DMS53 (cell line): ENCODE measurements at regions not wholly inside any gene's neighbourhood (a gene's known extent, or its start where the extent isn't known, plus 50 kb on each side); places are given as distances from the start of the nearest gene placed in this dataset.

ENCODE experiments used
- DNase-seq: peaks from one replicate; lab custom pipeline; 2025; lab: John Stamatoyannopoulos, UW

DNA sequence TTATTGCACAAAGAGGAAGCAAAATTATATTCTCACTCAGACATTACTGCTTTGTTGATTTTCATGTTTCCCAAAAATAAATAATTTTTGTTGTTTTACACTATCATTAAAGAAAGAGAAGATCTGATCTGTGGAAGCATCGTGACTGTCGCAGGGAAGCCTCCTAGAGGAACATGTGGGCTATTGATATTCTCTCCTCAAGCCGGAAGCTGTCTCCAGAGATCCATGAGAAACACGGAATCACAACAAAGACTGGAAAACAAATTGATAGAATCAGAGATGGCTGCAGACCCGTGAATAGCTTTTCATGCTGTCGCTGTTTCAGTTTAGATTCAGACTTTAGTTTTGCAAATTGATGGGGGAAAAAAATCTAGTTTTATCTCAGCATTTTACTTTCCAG lies 235.2 kb upstream of the TMPO start:
- no peak for DNase-seq

DNA sequence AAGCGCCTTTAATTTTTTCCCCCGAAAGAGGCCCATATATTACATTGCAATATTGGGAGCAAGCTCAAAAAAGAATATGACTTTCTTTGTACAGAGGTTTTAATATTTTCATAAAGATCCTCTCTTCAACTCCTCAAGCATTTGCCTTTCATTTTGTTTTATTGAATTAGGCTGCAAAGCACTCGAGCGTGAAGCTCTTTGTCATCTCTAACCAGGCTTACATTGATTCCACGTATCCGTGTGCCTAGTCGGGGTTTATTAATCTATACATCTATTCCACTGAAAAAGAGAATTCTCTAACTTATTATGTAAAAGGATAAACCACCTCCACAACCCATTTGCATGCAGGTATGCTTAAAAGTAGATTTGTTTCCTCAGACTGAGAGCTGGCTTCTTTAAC lies 234.8 kb upstream of the TMPO start:
- no peak for DNase-seq

DNA sequence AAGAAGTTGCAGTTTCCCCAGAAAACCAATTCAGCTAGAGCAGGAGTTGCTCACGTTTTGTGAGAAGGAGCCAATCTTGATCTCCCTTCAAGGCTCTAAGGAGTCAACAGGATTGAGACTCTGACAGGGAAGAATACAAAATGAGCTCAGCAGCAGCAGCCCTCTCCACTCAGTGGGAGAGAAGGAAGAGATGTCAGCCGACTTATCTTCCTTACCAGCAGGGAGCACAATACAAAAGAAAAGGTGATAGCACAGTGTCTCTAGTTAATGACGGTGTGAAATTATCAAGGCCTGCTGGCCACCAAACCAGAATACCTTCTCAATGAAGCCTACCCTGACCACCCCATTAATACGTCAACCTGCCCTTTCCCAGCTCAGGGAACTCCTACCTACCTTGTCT lies 223.6 kb upstream of the TMPO start:
- no peak for DNase-seq

DNA sequence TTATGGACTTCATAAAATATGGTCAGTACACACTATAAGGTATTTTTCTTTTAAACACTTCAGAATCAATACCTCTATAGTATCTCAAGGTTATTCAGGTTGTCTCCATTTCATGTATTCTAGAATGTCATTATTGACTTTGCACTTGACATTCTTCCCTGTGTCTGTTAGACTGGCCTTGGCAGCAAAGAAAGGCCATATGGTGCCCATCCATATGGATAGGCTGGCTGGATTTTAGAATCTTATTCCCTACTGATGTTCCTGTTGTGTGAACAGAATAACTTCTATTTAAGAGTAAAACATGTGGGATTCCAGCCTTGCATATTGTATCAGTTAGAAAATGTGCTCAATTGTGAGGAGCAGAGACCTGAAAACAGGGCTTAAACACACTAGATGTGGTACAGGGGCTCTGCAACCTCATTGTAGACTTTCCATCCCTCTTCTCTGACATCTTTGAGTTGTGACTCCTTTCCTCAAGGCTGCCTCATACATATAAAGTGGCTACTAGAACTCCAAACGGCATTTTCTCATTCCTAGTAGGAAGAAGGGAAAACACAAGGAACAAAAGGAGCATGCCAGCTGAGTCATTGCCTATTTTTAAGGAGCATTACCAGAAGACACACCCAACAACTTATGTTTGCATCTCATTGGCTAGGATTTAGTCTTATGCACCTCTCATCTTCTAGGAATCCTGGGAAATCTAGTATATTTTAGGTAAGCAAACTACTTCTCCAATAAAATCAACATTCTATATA lies 221.2 kb upstream of the TMPO start:
- DNase-seq, result peak; percentile 71

DNA sequence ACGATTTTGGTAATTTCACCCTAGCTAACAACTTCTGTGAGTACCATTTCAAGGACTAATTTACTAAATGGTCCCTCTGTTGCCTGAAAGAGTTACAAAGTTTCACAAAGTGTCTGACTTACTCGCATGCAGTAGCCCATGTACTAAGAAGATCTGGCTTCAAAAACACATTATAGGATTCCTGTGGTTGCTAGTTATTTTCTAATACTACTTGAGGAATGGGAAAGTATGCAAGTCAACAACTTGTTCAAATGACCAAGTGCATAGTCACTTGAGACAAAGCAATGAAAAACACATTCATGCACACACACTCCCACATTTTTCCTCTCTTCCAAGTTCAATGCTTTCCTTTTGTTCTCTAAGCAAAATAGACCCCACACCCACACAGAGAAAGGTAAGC lies 219.7 kb upstream of the TMPO start:
- DNase-seq, result no peak

DNA sequence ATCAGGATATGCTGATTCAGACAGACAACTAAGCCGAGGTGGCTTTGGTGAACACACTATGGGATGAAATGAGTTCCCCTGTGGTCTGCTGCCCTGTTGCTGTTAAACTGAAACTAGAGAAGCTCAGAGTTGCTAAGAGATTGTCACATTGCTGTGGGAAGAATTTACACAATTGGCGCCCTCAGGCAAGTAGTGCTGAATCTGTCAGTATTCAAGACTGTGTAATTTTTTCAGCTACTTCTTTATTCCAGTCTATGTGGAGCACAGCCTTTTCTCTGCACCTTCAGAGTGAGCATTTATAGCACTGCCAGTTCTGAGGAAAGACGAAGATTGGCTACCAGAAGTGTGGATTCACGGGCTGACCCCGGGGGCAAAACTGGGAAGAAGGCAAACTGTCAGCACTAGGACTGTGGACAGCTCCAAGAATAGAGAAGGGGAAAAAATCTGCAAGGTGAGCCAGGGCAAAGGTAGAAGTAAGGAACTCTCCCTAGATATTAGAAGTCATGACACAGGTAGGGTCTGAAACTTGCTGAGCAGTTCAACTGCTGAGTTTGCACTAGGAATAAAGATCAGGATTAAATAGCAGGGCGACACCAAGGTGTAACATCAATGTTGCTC lies 218.8 kb upstream of the TMPO start:
- DNase-seq, result peak; percentile 17

DNA sequence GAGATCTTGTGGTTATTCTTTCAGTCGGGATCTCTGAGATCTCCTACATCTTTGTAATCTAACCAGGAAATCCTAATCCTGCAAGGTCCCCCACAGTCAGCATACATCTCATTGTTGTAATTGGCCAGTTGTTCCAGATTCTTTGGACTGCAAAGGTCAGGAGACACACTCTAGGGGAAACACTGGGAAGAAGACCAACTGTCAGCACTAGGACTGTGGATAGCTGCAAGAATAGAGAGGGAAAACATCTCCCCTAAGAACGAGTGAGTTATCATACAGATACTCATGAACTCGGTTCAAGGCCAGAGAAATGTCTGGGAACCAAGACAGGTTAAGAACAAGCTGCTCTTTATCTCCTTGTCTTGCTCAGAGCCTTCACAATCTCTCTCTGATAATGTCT lies 217.9 kb upstream of the TMPO start:
- DNase-seq, result no peak

DNA sequence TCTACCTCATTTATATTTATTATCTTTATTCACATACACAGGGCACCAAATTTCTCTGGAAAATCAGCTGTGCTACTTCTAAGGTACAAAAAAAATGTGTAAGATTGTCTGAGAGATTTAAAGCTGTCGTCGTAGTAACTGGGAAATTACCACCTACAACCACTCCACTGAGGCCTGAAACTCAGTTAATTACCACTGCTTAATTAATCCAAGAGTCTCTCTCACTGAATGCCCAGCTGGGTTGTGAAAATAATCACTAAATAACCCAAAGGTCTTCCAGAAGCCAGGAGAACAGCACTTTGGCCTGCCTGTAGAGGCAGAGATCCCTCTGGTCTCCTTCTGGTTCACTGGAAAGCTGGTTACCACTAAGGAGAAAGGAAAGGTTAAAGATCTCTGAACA lies 207.2 kb upstream of the TMPO start:
- no peak for DNase-seq

DNA sequence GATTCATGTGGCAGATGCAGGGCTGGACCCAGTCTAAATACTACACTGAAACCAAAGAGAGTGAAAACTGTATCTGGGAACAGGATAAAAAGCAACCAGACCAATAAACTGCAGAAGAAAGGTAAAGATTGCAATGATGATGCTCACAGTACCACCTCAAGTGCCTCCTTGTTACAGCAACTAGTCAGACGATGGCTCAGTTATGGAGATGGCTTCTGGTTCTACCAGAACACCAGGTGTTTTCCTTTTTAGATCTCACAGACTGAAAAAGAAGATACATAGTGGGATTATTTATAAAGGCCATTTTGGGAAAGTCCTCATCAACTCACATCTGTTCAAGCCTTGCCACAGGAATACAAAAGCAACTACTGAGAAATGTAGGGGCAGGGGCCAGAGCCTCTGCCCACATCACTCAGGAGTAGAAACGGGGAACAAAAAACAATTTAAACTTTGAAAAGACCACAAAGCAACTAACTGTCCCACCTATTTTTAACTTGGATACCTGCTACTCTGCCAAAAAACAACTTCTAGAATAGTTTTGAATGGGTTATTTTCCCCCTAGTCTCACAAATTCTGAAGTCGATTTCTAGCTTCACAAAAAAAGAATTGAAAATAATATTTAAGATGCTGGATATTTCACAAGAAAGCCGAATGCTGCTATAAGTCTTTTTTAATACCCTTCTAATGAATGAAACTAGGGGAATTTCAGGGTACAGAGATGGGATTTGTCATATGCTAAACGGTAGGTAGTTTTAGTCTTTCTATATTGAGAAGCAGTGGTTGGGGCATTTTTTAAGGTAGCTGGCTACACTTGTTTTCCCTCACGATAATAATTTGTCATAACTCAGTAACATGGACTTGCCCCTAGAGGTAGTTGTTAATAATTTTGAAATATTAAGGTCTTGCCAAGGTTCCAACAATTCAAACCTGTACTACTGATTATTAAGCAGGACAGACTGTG lies 197.2 kb upstream of the TMPO start:
- DNase-seq, result no peak

DNA sequence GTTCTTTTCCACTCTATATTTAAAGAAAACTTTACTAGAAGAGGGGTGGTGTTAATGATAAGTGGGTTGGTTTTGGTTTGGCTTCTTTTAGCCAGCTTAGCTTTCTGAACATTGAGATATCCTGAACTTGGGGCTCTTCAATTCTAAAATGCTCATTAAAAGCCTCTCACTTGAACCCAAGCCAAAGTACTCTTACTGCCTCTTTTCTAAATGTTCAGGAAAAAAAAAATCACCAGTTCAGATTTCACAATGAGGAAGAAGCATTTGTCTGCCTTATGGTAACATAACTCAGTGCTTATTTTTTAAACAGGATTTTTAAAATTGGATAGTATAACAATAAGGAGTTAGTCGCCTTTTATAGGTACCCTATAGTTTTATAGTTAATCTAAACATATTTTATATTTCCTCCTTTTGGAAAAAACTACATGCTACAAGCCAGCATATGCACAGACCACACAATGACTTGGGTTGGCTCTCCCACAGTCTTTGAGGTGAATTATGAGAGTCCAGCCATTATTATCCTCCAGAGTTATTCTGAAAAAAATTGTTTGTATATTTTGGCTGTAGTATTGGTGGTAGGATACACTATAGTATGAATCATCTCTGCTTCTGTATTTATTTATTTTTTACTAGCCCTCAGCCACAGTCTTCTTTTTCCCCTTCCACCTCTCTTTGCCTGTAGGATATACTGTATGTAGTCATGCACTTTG lies 195.5 kb upstream of the TMPO start:
- DNase-seq, result no peak

DNA sequence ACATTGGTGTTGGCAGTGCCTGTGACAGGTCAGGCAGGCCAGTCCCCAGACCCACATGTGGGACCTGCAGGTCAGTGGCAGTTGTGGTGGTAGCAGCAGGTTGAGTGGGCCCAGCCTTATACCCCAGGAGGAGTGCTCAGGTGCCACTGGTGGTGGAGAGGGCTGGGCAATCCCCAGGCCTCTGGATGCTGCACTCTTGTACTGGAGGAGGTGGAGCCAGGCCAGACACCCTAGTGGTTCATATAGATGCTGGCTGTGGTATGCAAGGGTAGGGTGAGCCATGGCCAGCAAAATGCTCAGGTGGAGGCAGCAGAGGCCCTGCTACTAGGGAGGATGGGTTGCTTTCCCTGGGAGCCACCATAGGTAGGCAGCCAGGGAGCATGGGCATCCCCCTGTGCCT lies 190.4 kb upstream of the TMPO start:
- DNase-seq, result no peak

DNA sequence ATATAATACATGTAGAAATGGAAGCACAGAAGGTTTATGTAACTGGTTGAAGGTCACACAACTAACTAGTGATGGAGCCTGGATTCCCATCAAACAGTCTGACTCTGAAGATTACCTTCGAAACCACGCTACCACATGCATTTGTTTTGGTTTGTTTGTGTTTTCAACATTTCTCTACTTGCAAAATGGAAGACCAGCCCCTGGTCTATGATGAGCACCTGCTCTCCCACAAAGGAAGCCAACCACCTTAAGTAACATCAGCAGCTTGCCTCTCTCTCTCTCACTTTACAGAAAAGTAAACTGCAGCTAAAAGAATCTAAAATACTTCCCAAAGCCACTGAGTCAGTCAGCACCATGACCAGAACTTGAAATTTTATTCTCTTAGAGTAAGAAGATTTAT lies 186.9 kb upstream of the TMPO start:
- DNase-seq, result no peak

DNA sequence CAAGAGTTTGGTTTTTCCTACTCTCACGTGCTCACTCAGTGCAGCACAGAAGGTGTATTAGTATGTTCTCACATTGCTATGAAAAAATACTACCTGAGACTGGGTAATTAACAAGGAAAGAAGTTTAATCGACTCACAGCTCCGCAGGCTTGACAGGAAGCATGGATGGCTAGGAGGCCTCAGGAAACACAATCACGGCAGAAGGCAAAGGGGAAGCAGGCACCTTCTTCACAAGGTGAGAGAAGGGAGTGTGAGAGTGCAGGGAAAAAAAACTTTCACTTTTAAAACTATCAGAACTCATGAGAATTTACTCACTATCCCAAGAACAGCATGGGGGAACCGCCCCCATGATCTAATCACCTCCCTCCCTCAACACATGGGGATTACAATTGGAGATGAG lies 185.8 kb upstream of the TMPO start:
- DNase-seq, result no peak

DNA sequence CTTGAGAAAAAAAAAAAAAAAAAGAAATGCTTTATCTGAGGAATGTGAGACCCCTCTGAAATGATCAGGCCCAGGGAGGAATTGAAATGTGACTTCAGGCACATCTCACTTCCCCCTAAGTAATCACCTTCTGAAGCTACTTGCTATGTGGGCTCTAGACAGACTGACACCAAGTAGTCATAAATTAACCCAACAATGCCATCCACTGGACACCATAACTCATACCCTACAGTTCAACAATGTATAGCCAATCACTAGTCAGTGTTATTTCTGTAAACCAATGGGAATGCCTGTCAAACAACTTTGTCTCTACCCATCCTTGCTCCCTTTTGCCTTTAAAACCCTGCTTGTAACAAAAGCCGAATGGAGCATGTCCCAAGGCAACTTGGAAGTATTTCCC lies 182.7 kb upstream of the TMPO start:
- DNase-seq, result peak; percentile 50

DNA sequence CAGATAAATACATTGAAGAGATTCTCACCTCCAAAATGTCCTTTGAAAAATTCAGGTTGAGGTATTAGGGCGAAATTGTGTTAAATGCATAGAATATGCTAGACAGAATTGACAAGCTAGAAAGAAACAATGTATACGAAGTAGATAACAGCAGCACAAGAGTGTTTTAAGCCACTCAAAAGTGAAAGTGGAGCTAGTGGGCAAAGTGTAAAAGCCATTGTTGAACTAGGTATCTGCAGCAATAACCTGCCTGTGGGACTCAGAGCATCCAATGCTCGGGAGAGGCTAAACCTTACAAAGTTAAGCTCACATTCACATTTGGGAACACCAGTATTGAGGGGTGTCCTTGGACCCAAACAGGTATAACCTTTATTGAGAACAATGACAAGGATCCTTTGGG lies 180.6 kb upstream of the TMPO start:
- DNase-seq, result no peak

DNA sequence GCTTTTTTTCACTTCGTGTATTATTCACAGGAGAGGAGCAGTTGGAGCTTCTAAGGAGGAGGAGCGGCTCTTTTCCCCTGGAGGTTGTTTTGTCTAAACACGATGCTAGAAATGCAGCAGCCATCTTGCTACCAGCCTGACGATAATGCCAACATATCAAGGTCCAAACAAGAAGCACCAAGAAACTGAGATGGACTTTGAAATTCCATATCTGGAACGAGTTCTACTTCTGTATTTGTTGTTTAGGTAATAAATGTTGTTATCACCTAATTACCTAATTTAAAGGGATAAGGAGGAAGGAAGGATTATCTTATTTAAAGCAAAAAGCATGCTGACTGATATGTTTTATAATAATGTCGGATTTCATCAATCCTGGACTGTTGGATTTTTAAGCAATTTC lies 174.4 kb upstream of the TMPO start:
- no peak for DNase-seq

DNA sequence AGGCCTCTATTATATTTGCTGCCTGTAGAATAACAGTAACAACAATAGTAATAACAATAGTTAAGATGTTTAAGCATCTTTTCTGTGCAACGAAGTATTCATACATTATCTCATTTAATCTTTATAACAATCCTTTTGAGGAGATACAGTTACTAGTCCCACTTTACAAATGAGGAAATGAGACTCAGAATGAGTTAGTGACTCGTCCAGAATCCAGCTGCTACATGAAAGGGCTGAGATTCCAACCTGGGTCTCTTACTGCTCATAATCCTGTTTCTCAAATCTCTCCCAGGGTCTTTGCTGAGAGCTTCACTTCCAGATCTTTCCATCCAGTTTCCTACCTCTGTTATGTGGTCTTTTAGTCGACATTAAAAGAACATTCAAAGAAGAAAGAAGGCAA lies 173.7 kb upstream of the TMPO start:
- no peak for DNase-seq

DNA sequence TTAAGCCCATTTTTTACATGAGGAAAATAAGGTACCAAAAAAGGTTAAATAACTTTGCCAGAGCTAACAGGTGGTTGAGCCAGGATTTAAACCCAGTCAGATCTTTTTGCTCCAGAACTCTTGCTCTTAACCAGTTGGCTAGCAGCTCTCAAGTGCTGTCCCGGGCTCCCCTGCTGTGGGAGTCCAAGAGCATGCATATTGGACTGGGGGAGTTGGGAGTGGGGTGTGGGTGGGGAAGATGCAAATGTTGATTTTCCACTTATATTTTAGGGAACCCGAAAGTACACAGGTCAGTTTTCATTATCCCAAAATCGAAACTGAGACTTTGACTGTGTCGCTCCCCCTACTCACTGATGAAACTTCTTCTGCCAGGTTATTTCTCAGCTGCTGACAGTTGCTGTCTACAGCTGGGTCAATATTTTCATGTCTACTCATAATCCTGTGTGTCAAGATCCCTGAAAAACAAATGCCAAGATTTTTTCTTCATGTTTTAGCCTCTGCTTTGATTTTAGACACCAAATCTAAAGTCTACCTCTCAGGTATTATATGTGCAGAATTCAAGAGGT lies 172.3 kb upstream of the TMPO start:
- DNase-seq, result no peak

DNA sequence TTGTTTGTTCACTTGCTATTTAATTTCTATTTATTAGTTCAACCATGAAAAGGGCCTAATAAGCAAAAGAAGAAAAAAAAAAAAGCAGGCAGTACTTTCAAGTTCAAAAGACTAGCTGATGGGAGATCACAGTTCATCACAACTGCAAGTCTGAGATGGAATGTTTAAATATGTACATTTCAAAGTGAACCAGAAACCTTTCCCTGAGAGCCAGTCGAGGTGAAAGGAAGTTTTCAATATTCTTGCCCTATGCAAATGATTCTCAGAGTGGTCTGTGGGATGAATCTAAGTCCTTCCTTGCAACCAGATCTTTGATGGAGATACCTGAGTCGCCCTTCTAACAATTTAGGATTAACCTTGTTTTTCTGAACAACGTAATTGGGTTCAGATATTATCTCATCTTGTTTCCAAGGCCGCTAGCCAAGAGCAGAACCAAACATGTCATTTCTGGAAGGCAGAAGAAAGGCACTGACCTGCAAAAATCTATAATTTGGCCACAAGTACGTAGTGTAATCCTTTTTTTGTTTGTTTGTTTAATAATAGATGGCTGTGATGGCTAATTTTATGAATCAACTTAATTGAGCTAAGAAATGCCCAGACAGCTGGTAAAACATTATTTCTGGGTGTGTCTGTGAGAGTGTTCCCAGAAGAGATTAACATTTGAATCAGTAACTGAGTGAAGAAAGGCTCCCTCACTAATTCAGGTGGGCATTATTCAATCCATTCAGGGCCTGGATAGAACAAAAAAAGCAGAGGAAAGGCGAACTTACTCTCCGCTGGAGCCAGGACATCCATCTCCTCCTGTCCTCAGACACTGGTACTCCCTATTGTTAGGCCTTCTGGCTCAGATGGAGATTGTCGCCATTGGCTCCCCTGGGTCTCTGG lies 171.1 kb upstream of the TMPO start:
- DNase-seq, result no peak

DNA sequence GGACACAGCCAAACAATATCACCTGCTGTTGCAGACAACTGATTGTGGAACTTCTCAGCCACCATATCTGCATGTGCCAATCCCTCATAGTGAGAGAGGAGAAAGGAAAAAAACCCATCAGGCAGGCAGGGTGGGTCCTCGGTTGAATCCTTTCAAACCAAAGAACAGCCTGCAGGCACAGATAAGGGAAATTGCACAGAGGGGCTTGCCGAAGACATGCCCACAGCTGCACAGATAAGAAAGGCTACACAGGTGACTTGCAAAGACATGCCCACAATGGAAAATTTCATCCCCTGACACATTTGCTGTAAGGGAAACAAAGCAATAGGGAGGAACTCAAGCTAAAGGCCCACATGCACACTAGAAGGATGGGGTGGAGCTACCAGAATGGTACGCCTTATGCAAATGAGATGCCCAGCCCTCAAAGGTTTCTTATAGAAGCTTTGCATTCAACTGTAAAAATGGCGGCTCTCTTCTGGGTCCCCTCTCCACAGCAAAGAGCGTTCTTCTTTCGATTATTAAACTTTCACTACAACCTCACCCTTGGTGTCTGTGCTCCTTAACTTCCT lies 170.0 kb upstream of the TMPO start:
- DNase-seq, result no peak

DNA sequence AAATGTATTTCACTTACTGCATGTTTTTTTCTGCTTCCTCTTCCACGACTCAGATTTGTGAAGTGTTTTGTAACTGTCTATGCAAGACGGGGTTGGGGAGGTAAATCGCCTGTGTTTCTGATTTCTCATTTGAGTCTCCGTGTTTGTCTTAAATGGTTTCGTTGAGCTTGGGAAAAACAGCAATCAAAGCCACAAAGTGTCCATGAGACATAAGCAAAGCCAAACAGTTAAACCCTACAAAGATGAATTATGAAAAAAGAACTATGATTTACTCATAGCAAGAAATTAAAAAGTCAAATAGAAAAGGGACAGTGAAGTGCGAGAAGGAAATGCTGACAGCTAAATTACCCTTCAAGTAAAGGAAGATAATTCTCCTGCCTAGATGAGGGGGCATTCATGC lies 164.3 kb upstream of the TMPO start:
- DNase-seq, result no peak
